ENCODE measurements at regions not wholly inside any gene's neighbourhood (a gene's known extent, or its start where the extent isn't known, plus 50 kb on each side); places are given as distances from the start of the nearest gene placed in this dataset.

GRCh38 chr1:117751321-117751720, 145.5 kb downstream of the TENT5C start:
- CTCF ChIA-PET = no interaction called here

GRCh38 chr1:117752661-117753060, 146.8 kb downstream of the TENT5C start:
- Histone ChIP-seq H3K9me3 (ENCODE audit: insufficient read depth, low read depth) (no peaks in the 10 kb centered on the region), H3K27me3 (ENCODE audit: insufficient read depth, low read depth) (no peaks in the 10 kb centered on the region), H3K27ac (no peak overlapping the region), H4K20me1 (ENCODE audit: insufficient read depth) (no peaks in the 10 kb centered on the region), H3K9me2 (ENCODE audit: insufficient read depth) (no peaks in the 10 kb centered on the region), H2AFZ (no peak overlapping the region), H3K36me3 (ENCODE audit: low read depth) (no peaks in the 10 kb centered on the region), H3K4me2 (no peak overlapping the region), H3K79me2 (ENCODE audit: low read depth) (no peaks in the 10 kb centered on the region), H3K4me1 (replicated peaks; ENCODE audit: insufficient read depth) (peaks cover 14% of the 10 kb centered on the region), H3F3A (ENCODE audit: insufficient read depth, low read depth) (no peaks in the 10 kb centered on the region), H3K4me3 (no peak overlapping the region)
- no peak for DNase-seq
- no TSS peak for BruUV-seq (replicated peaks)
- ChIA-PET POLR2A (ENCODE audit: unreplicated experiment) (no interaction called here), CTCF (interaction anchor here (0.7 kb wide), 1 partner anchor 681 kb away, joined by 3 read pairs; no protein-coding TSS in a partner anchor)
- intact Hi-C loops (cut with micrococcal nuclease; ENCODE audit: unreplicated experiment) = loop anchor here (5.0 to 10.0 kb wide), 2 partner anchors 80 to 468 kb away; no protein-coding TSS in a partner anchor
- no peak for TF ChIP-seq CTCF (conservative IDR thresholded peaks at IDR 0.05)

More at GRCh38 chr1:117751321-117751720, 145.5 kb downstream of the TENT5C start:
- intact Hi-C loops (cut with micrococcal nuclease; ENCODE audit: unreplicated experiment) = loop anchor here (5.0 to 10.0 kb wide), 2 partner anchors 79 to 467 kb away; no protein-coding TSS in a partner anchor
- Histone ChIP-seq H3F3A (ENCODE audit: insufficient read depth, low read depth) (no peaks in the 10 kb centered on the region), H3K27ac (no peak overlapping the region), H3K9me2 (ENCODE audit: insufficient read depth) (no peaks in the 10 kb centered on the region), H4K20me1 (ENCODE audit: insufficient read depth) (no peaks in the 10 kb centered on the region), H3K4me2 (no peak overlapping the region), H3K9me3 (ENCODE audit: insufficient read depth, low read depth) (no peaks in the 10 kb centered on the region), H2AFZ (no peak overlapping the region), H3K27me3 (ENCODE audit: insufficient read depth, low read depth) (no peaks in the 10 kb centered on the region), H3K79me2 (ENCODE audit: low read depth) (no peaks in the 10 kb centered on the region), H3K36me3 (ENCODE audit: low read depth) (no peaks in the 10 kb centered on the region), H3K4me1 (replicated peaks; ENCODE audit: insufficient read depth) (peaks cover 12% of the 10 kb centered on the region), H3K4me3 (no peak overlapping the region)
- TF ChIP-seq CTCF (conservative IDR thresholded peaks at IDR 0.05) (no peak), EZH2 (IDR thresholded peaks at IDR 0.05; ENCODE audit: low read depth) (no peak)
- DNase-seq = no peak
- BruUV-seq (replicated peaks) = no TSS peak
- POLR2A ChIA-PET (ENCODE audit: unreplicated experiment) = interaction anchor here (0.6 kb wide), 2 partner anchors 224 to 644 kb away, joined by 3 to 5 read pairs; no protein-coding TSS in a partner anchor

- H4K20me1 ChIP-seq (ENCODE audit: insufficient read depth) = no peaks in the 10 kb centered on the region
- no peaks in the 10 kb centered on the region for H3F3A ChIP-seq (ENCODE audit: insufficient read depth, low read depth)
- no peaks in the 10 kb centered on the region for H3K36me3 ChIP-seq (ENCODE audit: low read depth)
- H3K4me3 ChIP-seq = no peak overlapping the region
- no peaks in the 10 kb centered on the region for H3K9me2 ChIP-seq (ENCODE audit: insufficient read depth)
- peak overlapping the region; percentile 61; the same call in 1 of the 2 replicates for H2AFZ ChIP-seq
- intact Hi-C loops (cut with micrococcal nuclease; ENCODE audit: unreplicated experiment) = loop anchor here (5.0 to 10.0 kb wide), 2 partner anchors 81 to 468 kb away; no protein-coding TSS in a partner anchor
- peaks cover 20% of the 10 kb centered on the region for H3K4me1 ChIP-seq (replicated peaks; ENCODE audit: insufficient read depth)
- peak overlapping the region; percentile 68 for H3K4me2 ChIP-seq
- TF ChIP-seq EZH2 (IDR thresholded peaks at IDR 0.05; ENCODE audit: low read depth) = no peak
- no peak for TF ChIP-seq CTCF (conservative IDR thresholded peaks at IDR 0.05)
- peak in 1 of 2 experiments; percentile 25 for DNase-seq
- H3K9me3 ChIP-seq (ENCODE audit: insufficient read depth, low read depth) = no peaks in the 10 kb centered on the region
- BruUV-seq (replicated peaks) = no TSS peak
- H3K27ac ChIP-seq = no peak overlapping the region
- H3K79me2 ChIP-seq (ENCODE audit: low read depth) = no peaks in the 10 kb centered on the region
- no peaks in the 10 kb centered on the region for H3K27me3 ChIP-seq (ENCODE audit: insufficient read depth, low read depth)
- CTCF ChIA-PET = interaction anchor here (0.7 to 2.6 kb wide), 6 partner anchors 140 to 681 kb away, joined by 3 to 15 read pairs (median 6); no protein-coding TSS in a partner anchor
- POLR2A ChIA-PET (ENCODE audit: unreplicated experiment) = no interaction called here
These were observed 147.4 kb downstream of the TENT5C start for GRCh38 chr1:117753232-117753631.

All from PC-9 (cell line).